ENCODE measurements at regions not wholly inside any gene's neighbourhood (a gene's known extent, or its start where the extent isn't known, plus 50 kb on each side); places are given as distances from the start of the nearest gene placed in this dataset.
"Not testable (repeated sequence)": the region's sequence is repeated elsewhere in the genome, so short reads cannot be mapped to it uniquely, and the experiment has no call there.

DNA sequence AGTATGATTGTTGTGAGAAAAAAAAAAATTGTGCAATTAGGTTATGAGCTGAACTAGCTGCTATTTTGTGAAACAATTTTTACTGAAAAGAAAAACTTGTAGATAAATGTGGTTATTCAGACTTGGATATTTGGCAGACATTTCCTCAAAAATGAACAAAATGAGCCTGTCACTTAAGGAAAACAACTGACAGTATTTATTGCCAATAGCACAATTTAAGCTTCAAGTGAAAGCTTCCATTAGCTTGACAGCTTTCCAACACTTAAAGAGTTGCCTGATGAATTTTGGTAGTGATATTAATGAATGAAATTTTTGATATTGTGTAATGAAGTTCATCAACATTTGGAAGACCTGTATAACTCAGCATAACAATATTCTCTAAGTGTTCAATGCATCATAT lies 116.1 kb upstream of the RGS1 start:
- TF ChIP-seq, protein P1, sequence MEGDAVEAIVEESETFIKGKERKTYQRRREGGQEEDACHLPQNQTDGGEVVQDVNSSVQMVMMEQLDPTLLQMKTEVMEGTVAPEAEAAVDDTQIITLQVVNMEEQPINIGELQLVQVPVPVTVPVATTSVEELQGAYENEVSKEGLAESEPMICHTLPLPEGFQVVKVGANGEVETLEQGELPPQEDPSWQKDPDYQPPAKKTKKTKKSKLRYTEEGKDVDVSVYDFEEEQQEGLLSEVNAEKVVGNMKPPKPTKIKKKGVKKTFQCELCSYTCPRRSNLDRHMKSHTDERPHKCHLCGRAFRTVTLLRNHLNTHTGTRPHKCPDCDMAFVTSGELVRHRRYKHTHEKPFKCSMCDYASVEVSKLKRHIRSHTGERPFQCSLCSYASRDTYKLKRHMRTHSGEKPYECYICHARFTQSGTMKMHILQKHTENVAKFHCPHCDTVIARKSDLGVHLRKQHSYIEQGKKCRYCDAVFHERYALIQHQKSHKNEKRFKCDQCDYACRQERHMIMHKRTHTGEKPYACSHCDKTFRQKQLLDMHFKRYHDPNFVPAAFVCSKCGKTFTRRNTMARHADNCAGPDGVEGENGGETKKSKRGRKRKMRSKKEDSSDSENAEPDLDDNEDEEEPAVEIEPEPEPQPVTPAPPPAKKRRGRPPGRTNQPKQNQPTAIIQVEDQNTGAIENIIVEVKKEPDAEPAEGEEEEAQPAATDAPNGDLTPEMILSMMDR (IDR thresholded peaks at IDR 0.05; ENCODE audit: borderline replicate concordance, insufficient read depth, low read depth, low read length), result no peak
- H3K4me3 ChIP-seq (ENCODE audit: low read depth, low read length), result no peak overlapping the region

DNA sequence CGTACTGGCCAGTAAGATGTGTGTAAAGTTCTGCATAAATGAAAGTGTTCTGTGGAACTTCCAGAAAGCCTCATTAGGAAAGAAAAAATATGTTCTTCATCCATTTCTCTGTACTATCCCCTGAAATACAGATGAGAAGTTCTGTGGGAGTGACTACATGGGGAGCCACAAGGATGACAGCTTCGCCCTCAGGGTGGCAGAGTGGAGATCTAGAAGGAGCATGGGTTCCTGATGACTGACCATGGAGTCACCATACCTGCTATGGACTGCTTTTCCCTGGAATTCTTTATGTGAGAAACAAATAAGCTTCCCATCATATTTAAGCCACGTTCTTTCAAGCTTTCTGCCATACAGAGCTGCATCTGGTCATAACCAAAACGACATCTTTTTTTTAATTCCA lies 113.9 kb upstream of the RGS1 start:
- H3K4me3 ChIP-seq (ENCODE audit: low read depth, low read length), result no peak overlapping the region
- TF ChIP-seq, protein P1 (IDR thresholded peaks at IDR 0.05; ENCODE audit: borderline replicate concordance, insufficient read depth, low read depth, low read length), result no peak

DNA sequence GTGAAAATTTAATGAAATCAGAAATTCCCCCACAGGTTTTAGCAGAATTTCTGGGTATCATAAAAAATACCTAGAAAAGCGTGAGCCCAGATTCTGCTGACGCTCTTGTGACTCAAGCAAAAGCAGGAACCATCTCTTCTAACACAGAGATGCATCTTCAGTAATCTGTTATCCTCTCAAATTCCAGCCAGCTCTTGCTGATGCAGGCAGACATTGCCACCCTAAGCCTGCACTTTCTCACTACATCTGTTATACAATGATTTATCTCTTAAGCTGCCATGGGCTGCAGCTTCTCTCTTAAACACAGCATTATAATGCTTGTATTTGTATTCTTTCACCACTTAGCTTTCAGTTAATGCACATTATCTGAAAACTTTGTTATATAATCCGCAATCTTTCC lies 113.0 kb upstream of the RGS1 start:
- TF ChIP-seq, protein P1 (IDR thresholded peaks at IDR 0.05; ENCODE audit: borderline replicate concordance, insufficient read depth, low read depth, low read length), result no peak

DNA sequence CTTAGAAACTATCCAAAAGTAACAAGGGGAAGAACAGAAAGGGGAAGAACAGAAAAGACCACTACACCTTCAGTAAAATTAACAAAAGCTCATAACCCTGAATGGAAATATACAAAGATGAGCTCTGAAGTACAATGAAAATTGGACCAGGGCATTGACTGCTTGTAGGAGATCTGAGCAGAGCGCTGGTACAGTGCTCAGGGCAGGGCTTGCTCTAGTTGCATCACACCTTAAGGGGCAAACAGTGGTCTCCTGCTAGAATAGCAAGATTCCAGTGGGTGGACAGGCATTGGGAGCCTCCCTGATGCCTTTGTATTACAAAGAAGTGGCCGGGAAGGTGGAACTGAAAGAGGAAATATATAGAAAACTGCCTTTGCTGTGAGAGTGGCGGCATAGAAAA lies 111.9 kb upstream of the RGS1 start:
- H3K4me3 ChIP-seq (ENCODE audit: low read depth, low read length), result no peak overlapping the region
- TF ChIP-seq, protein P1 (IDR thresholded peaks at IDR 0.05; ENCODE audit: borderline replicate concordance, insufficient read depth, low read depth, low read length), result no peak

More for the DNA sequence above, 113.0 kb upstream of the RGS1 start:
- H3K4me3 ChIP-seq (ENCODE audit: low read depth, low read length), result no peak overlapping the region

DNA sequence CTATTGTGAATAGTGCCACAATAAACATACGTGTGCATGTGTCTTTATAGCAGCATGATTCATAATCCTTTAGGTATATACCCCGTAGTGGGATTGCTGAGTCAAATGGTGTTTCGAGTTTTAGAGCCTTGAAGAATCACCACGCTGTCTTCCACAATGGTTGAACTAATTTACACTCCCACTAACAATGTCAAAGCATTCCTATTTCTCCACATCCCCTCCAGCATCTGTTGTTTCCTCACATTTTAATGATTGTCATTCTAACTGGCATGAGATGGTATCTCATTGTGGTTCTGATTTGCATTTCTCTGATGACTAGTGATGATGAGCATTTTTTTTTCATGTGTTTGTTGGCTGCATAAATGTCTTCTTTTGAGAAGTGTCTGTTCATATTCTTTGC lies 110.4 kb upstream of the RGS1 start:
- not testable (repeated sequence) for H3K4me3 ChIP-seq (ENCODE audit: low read depth, low read length)

DNA sequence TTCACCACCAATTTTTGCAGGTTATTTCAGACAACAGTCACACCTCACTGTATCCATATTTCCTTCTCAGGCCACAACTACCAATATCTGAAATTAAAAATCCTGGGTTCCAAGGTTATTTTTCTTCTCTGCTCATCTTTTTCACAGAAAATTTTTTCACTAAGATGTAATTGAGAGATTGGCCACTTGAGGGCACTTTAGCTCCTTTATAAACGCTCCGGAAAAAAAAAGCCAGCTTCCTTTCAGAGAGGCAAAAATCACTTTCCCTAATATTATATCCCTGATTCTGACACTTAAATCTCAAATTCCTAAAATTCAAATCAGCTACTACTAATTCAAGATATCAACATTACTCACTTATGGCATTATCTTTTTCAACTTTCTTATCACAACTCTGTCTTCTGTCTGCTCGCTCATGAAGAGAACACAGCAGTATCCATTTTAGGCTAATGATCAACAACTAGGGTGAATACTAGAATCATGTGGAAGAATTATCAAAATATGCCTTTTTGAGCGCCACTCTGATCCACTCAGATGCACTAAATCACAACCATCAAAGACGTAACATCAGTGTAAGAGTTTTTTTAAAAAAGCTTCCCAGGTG lies 101.4 kb upstream of the RGS1 start:
- TF ChIP-seq, protein P1 (IDR thresholded peaks at IDR 0.05; ENCODE audit: borderline replicate concordance, insufficient read depth, low read depth, low read length), result peak; percentile 40; the same call in 1 of the 2 replicates
- no peak overlapping the region for H3K4me3 ChIP-seq (ENCODE audit: low read depth, low read length)

DNA sequence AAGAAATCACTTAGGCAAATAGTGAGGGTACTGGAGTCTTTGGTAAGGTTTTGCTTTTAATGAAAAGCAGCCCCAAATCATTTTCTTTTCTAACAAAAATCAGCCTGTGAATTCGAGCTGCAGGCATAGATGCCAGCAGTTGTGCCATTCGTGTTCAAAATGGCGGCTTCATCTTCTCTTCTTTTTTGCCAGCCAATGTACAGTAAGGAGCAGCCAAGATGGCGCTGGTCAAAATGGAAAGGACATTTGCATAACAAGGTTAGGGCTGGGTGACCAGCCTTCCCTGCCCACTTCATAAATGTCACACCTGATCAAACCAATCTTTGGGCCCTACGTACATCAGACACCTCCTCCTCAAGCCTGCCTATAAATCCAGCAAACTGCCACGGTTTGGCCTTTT lies 100.2 kb upstream of the RGS1 start:
- H3K4me3 ChIP-seq (ENCODE audit: low read depth, low read length), result no peak overlapping the region
- TF ChIP-seq, protein P1 (IDR thresholded peaks at IDR 0.05; ENCODE audit: borderline replicate concordance, insufficient read depth, low read depth, low read length), result no peak

DNA sequence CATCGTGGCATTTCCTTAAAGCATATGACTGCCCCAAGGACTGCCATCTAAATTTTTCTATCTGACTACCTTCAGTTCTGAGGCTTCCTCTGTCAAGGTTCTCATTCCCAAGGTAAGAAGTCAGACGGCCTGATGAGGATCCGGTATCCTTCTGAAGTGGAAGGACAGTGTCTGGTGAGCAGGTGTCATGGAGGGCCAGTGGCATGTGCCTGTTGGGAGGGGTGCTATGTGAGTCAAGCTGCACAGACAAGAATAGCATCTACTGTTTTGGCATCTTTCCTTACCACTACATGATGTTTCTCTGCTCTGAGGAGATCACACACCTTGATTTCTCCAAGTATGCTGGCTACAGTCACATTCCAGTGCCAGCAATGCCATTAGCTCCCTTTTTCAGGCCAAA lies 99.6 kb upstream of the RGS1 start:
- H3K4me3 ChIP-seq (ENCODE audit: low read depth, low read length), result no peak overlapping the region

More for the DNA sequence above, 99.6 kb upstream of the RGS1 start:
- TF ChIP-seq, protein P1 (IDR thresholded peaks at IDR 0.05; ENCODE audit: borderline replicate concordance, insufficient read depth, low read depth, low read length), result no peak
